ENCODE measurements at regions not wholly inside any gene's neighbourhood (a gene's known extent, or its start where the extent isn't known, plus 50 kb on each side); places are given as distances from the start of the nearest gene placed in this dataset.

- Histone ChIP-seq H3K9me3 (replicated peaks in 1 of 2; ENCODE audit: control insufficient read depth in 1 of 2, insufficient read depth in 1 of 2, low read length in 2 of 2) (peaks cover 0 to 5% of the 10 kb centered on the region in 2 donors), H3K27ac (ENCODE audit: low read depth in 1 of 2, low read length in 2 of 2) (no peak overlapping the region), H4K20me1 (ENCODE audit: insufficient read depth, low read length) (no peaks in the 10 kb centered on the region), H3K9ac (ENCODE audit: insufficient read depth, low read length, poor library complexity, severe bottlenecking) (no peak overlapping the region), H3K4me3 (replicated peaks in 1 of 3; ENCODE audit: low read depth in 2 of 3, low read length in 3 of 3) (no peak overlapping the region), H3K36me3 (replicated peaks in 1 of 2; ENCODE audit: control insufficient read depth in 1 of 2, insufficient read depth in 2 of 2, low read length in 2 of 2) (no peaks in the 10 kb centered on the region), H2AFZ (ENCODE audit: insufficient read depth, low read depth, low read length, poor library complexity, severe bottlenecking) (no peak overlapping the region), H3K4me1 (ENCODE audit: control insufficient read depth in 1 of 2, insufficient read depth in 2 of 2, low read length in 2 of 2) (peaks cover 10 to 12% of the 10 kb centered on the region in 2 donors), H3K27me3 (ENCODE audit: control insufficient read depth in 2 of 2, insufficient read depth in 2 of 2, low read length in 2 of 2) (no peaks in the 10 kb centered on the region), H3K79me2 (ENCODE audit: insufficient read depth, low read length) (no peaks in the 10 kb centered on the region), H3K4me2 (replicated peaks; ENCODE audit: extremely low read depth, low read length, poor library complexity, severe bottlenecking) (no peak overlapping the region)
- intact Hi-C loops (cut with micrococcal nuclease), result loop anchor here in 1 of 2 donors (5.0 kb wide), 1 partner anchor 32 kb away; no protein-coding TSS in a partner anchor
- Mint-ChIP-seq H3K4me3 (no peak overlapping the region), H3K27me3 (ENCODE audit: low read depth in 3 of 3) (no peaks in the 10 kb centered on the region), H3K4me1 (peaks cover 3% of the 10 kb centered on the region), H3K27ac (no peak overlapping the region), H3K36me3 (peaks cover 4 to 9% of the 10 kb centered on the region in 2 donors), H3K9me3 (peaks cover 5 to 14% (median 10%) of the 10 kb centered on the region in 7 donors)
- WGBS (ENCODE audit: insufficient coverage), result no CpG with 5 or more reads among the region's 2 CpGs
- no peak for DNase-seq
- TF ChIP-seq, protein P1, sequence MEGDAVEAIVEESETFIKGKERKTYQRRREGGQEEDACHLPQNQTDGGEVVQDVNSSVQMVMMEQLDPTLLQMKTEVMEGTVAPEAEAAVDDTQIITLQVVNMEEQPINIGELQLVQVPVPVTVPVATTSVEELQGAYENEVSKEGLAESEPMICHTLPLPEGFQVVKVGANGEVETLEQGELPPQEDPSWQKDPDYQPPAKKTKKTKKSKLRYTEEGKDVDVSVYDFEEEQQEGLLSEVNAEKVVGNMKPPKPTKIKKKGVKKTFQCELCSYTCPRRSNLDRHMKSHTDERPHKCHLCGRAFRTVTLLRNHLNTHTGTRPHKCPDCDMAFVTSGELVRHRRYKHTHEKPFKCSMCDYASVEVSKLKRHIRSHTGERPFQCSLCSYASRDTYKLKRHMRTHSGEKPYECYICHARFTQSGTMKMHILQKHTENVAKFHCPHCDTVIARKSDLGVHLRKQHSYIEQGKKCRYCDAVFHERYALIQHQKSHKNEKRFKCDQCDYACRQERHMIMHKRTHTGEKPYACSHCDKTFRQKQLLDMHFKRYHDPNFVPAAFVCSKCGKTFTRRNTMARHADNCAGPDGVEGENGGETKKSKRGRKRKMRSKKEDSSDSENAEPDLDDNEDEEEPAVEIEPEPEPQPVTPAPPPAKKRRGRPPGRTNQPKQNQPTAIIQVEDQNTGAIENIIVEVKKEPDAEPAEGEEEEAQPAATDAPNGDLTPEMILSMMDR (IDR thresholded peaks at IDR 0.05), result no peak
These were observed 160.1 kb downstream of the TMA16 start for GRCh38 chr4:163654621-163655020.

DNA sequence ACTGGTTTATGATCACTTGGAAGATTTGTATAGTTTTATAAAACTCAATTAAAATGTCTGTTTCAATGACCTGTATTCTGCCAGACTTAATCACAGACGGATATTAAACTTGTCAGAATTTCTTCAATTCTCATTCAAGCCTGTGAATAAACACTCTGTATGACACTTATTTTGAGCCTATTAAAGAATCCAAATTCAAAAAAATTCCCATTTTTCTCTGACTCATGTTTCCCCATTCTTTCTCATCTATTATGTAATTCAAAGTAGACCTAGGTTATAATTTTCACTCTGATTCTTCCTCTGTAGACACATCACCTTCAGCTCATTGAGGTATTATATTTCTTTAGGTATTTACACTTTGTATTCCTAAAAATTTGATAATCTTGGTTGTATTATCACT, 166.1 kb downstream of the TMA16 start:
- Histone ChIP-seq H2AFZ (ENCODE audit: insufficient read depth, low read depth, low read length, poor library complexity, severe bottlenecking) (no peak overlapping the region), H4K20me1 (ENCODE audit: insufficient read depth, low read length) (no peaks in the 10 kb centered on the region), H3K27me3 (ENCODE audit: control insufficient read depth in 2 of 2, insufficient read depth in 2 of 2, low read length in 2 of 2) (no peaks in the 10 kb centered on the region), H3K9me3 (replicated peaks in 1 of 2; ENCODE audit: control insufficient read depth in 1 of 2, insufficient read depth in 1 of 2, low read length in 2 of 2) (peaks cover 0 to 1% of the 10 kb centered on the region in 2 donors), H3K79me2 (ENCODE audit: insufficient read depth, low read length) (peaks cover 16% of the 10 kb centered on the region), H3K36me3 (replicated peaks in 1 of 2; ENCODE audit: control insufficient read depth in 1 of 2, insufficient read depth in 2 of 2, low read length in 2 of 2) (no peaks in the 10 kb centered on the region), H3K4me2 (replicated peaks; ENCODE audit: extremely low read depth, low read length, poor library complexity, severe bottlenecking) (no peak overlapping the region), H3K4me1 (ENCODE audit: control insufficient read depth in 1 of 2, insufficient read depth in 2 of 2, low read length in 2 of 2) (peaks cover 30 to 32% of the 10 kb centered on the region in 2 donors), H3K9ac (ENCODE audit: insufficient read depth, low read length, poor library complexity, severe bottlenecking) (no peak overlapping the region), H3K4me3 (replicated peaks in 1 of 3; ENCODE audit: low read depth in 2 of 3, low read length in 3 of 3) (no peak overlapping the region), H3K27ac (ENCODE audit: low read depth in 1 of 2, low read length in 2 of 2) (no peak overlapping the region)
- no peaks in the 10 kb centered on the region for H3K27me3 Mint-ChIP-seq (ENCODE audit: low read depth in 3 of 3)
- H3K27ac Mint-ChIP-seq, result no peak overlapping the region
- intact Hi-C loops (cut with micrococcal nuclease), result no loop called here
- H3K4me3 Mint-ChIP-seq, result no peak overlapping the region
- peaks cover 4 to 11% (median 7%) of the 10 kb centered on the region in 7 donors for H3K9me3 Mint-ChIP-seq
- peaks cover 2 to 5% of the 10 kb centered on the region in 2 donors for H3K36me3 Mint-ChIP-seq
- H3K4me1 Mint-ChIP-seq, result peaks cover 39% of the 10 kb centered on the region
- WGBS (ENCODE audit: insufficient coverage), result 100% methylated on average over 1 of the region's 1 CpG
- TF ChIP-seq, protein P1 (IDR thresholded peaks at IDR 0.05), result no peak
- peak in 1 of 3 donors; percentile 46 for DNase-seq

All from CD14-positive monocyte (primary cell).